ENCODE measurements at regions not wholly inside any gene's neighbourhood (a gene's known extent, or its start where the extent isn't known, plus 50 kb on each side); places are given as distances from the start of the nearest gene placed in this dataset.

GRCh38 chr4:141957416-141957815 is 321.0 kb downstream of the IL15 start:
- Histone ChIP-seq H3K36me3 (ENCODE audit: insufficient read depth, low read length) (no peaks in the 10 kb centered on the region), H3K4me3 (ENCODE audit: insufficient read depth, low read depth, low read length) (no peak overlapping the region), H3K27ac (ENCODE audit: low read depth, low read length) (no peak overlapping the region), H4K20me1 (ENCODE audit: insufficient read depth, low read length) (no peaks in the 10 kb centered on the region), H3K27me3 (ENCODE audit: insufficient read depth, low read length) (no peaks in the 10 kb centered on the region), H2AFZ (ENCODE audit: low read depth, low read length) (no peak overlapping the region), H3K4me1 (ENCODE audit: insufficient read depth, low read length) (no peaks in the 10 kb centered on the region), H3K4me2 (ENCODE audit: low read length) (no peak overlapping the region), H3K9me3 (ENCODE audit: insufficient read depth, low read depth, low read length) (no peaks in the 10 kb centered on the region), H3K9ac (ENCODE audit: low read length) (no peak overlapping the region), H3K79me2 (ENCODE audit: insufficient read depth, low read length) (no peaks in the 10 kb centered on the region)
- H3K27me3 Mint-ChIP-seq (ENCODE audit: low read depth, unreplicated experiment), result no peaks in the 10 kb centered on the region
- H3K36me3 Mint-ChIP-seq (ENCODE audit: low read depth, unreplicated experiment), result no peaks in the 10 kb centered on the region
- no peaks in the 10 kb centered on the region for H3K4me1 Mint-ChIP-seq (ENCODE audit: low read depth, unreplicated experiment)
- no peak for FAIRE-seq
- no peak overlapping the region for H3K4me3 Mint-ChIP-seq (ENCODE audit: unreplicated experiment)
- DNase-seq (ENCODE audit: low read depth), result no peak
- H3K9me3 Mint-ChIP-seq (ENCODE audit: unreplicated experiment), result no peaks in the 10 kb centered on the region
- no peak for TF ChIP-seq EZH2 (IDR thresholded peaks at IDR 0.05; ENCODE audit: insufficient read depth, low read length)
- TF ChIP-seq CTCF (IDR thresholded peaks at IDR 0.05; ENCODE audit: insufficient read depth, low read depth, low read length), result no peak
- H3K27ac Mint-ChIP-seq (ENCODE audit: unreplicated experiment), result no peak overlapping the region

- FAIRE-seq, result no peak
Observed at GRCh38 chr4:141962486-141962885, 326.1 kb downstream of the IL15 start.

GRCh38 chr4:141971869-141972268 is 335.5 kb downstream of the IL15 start:
- Histone ChIP-seq H3K9ac (ENCODE audit: low read length) (no peak overlapping the region), H3K36me3 (ENCODE audit: insufficient read depth, low read length) (no peaks in the 10 kb centered on the region), H3K4me1 (ENCODE audit: insufficient read depth, low read length) (no peaks in the 10 kb centered on the region), H3K27ac (ENCODE audit: low read depth, low read length) (no peak overlapping the region), H3K4me3 (ENCODE audit: insufficient read depth, low read depth, low read length) (no peak overlapping the region), H4K20me1 (ENCODE audit: insufficient read depth, low read length) (no peaks in the 10 kb centered on the region), H3K79me2 (ENCODE audit: insufficient read depth, low read length) (no peaks in the 10 kb centered on the region), H2AFZ (ENCODE audit: low read depth, low read length) (no peak overlapping the region), H3K9me3 (ENCODE audit: insufficient read depth, low read depth, low read length) (no peaks in the 10 kb centered on the region), H3K4me2 (ENCODE audit: low read length) (no peak overlapping the region), H3K27me3 (ENCODE audit: insufficient read depth, low read length) (no peaks in the 10 kb centered on the region)
- H3K4me3 Mint-ChIP-seq (ENCODE audit: unreplicated experiment), result no peak overlapping the region
- FAIRE-seq, result no peak
- H3K27ac Mint-ChIP-seq (ENCODE audit: unreplicated experiment), result no peak overlapping the region
- H3K9me3 Mint-ChIP-seq (ENCODE audit: unreplicated experiment), result peaks cover 9% of the 10 kb centered on the region
- H3K27me3 Mint-ChIP-seq (ENCODE audit: low read depth, unreplicated experiment), result no peaks in the 10 kb centered on the region
- H3K36me3 Mint-ChIP-seq (ENCODE audit: low read depth, unreplicated experiment), result peaks cover 1% of the 10 kb centered on the region
- no peak for TF ChIP-seq CTCF (IDR thresholded peaks at IDR 0.05; ENCODE audit: insufficient read depth, low read depth, low read length)
- TF ChIP-seq EZH2 (IDR thresholded peaks at IDR 0.05; ENCODE audit: insufficient read depth, low read length), result no peak
- DNase-seq (ENCODE audit: low read depth), result no peak
- H3K4me1 Mint-ChIP-seq (ENCODE audit: low read depth, unreplicated experiment), result no peaks in the 10 kb centered on the region

More at GRCh38 chr4:141962486-141962885, 326.1 kb downstream of the IL15 start:
- Histone ChIP-seq H3K9me3 (ENCODE audit: insufficient read depth, low read depth, low read length) (no peaks in the 10 kb centered on the region), H3K9ac (ENCODE audit: low read length) (no peak overlapping the region), H3K36me3 (ENCODE audit: insufficient read depth, low read length) (no peaks in the 10 kb centered on the region), H4K20me1 (ENCODE audit: insufficient read depth, low read length) (no peaks in the 10 kb centered on the region), H3K79me2 (ENCODE audit: insufficient read depth, low read length) (no peaks in the 10 kb centered on the region), H2AFZ (ENCODE audit: low read depth, low read length) (no peak overlapping the region), H3K4me2 (ENCODE audit: low read length) (no peak overlapping the region), H3K27ac (ENCODE audit: low read depth, low read length) (no peak overlapping the region), H3K4me3 (ENCODE audit: insufficient read depth, low read depth, low read length) (no peak overlapping the region), H3K4me1 (ENCODE audit: insufficient read depth, low read length) (no peaks in the 10 kb centered on the region), H3K27me3 (ENCODE audit: insufficient read depth, low read length) (no peaks in the 10 kb centered on the region)
- no peak overlapping the region for H3K4me3 Mint-ChIP-seq (ENCODE audit: unreplicated experiment)
- H3K36me3 Mint-ChIP-seq (ENCODE audit: low read depth, unreplicated experiment), result no peaks in the 10 kb centered on the region
- no peak overlapping the region for H3K27ac Mint-ChIP-seq (ENCODE audit: unreplicated experiment)
- no peaks in the 10 kb centered on the region for H3K27me3 Mint-ChIP-seq (ENCODE audit: low read depth, unreplicated experiment)
- peaks cover 3% of the 10 kb centered on the region for H3K9me3 Mint-ChIP-seq (ENCODE audit: unreplicated experiment)
- H3K4me1 Mint-ChIP-seq (ENCODE audit: low read depth, unreplicated experiment), result no peaks in the 10 kb centered on the region
- DNase-seq (ENCODE audit: low read depth), result no peak
- no peak for TF ChIP-seq CTCF (IDR thresholded peaks at IDR 0.05; ENCODE audit: insufficient read depth, low read depth, low read length)

Data from astrocyte (in vitro differentiated cells and primary cell).